HG03565 (cell line): ENCODE measurements at regions not wholly inside any gene's neighbourhood (a gene's known extent, or its start where the extent isn't known, plus 50 kb on each side); places are given as distances from the start of the nearest gene placed in this dataset.
"Not testable (repeated sequence)": the region's sequence is repeated elsewhere in the genome, so short reads cannot be mapped to it uniquely, and the experiment has no call there.

Source experiments
- ATAC-seq: cut with Tn5 transposase; IDR thresholded peaks from one replicate; pipeline ENCODE4 v1.9.1; 2021; ENCODE audit warnings: mild to moderate bottlenecking, moderate library complexity; ENCODE audit not compliant: unreplicated experiment

DNA sequence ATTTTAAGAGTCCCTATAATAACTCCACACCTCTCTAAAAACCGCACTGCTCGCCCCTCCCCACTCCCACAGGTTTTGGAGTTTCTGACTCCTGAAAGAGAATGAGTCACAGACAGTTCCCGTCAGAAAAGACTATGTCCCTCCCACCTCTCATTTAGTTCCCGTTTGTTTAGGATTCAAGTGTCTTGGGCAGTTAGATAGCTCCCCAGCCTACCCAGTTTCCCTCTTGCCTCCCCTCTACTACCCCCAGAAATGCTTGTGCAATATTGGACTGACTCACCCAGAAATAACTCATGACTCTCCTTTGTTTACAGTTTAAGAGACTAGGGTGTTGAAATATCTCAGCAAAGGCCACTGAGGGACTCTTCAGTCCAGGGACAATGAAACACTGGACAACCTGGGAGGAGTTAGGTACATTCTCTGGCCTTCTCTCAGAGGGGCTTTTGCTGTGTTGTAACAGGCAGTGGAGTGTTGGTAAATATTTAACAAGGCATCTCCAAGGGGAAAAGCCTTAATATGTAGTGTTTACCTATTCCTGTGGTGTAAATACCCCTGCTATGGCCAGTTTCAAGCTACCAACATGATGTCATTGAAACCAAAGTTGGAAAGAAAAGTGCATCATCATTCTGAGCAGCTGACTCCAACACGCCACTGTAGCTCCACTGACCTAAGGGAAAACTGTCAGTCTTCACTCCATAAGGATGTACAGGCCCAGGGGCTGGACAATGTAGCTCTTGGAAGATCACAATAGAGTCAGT is 96.1 kb upstream of the CHD2 start:
- peak; percentile 46 for ATAC-seq

DNA sequence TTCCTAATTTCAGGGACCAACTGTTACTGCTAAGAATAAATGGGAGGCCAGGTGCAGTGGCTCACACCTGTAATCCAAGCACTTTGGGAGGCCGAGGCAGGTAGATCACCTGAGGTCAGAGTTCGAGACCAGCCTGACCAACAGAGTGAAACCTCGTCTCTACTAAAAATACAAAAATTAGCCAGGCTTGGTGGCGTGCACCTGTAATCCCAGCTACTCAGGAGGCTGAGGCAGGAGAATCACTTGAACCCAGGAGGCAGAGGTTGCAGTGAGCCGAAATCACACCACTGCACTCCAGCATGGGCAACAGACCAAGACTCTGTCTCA is 95.6 kb upstream of the CHD2 start:
- ATAC-seq: not testable (repeated sequence)

DNA sequence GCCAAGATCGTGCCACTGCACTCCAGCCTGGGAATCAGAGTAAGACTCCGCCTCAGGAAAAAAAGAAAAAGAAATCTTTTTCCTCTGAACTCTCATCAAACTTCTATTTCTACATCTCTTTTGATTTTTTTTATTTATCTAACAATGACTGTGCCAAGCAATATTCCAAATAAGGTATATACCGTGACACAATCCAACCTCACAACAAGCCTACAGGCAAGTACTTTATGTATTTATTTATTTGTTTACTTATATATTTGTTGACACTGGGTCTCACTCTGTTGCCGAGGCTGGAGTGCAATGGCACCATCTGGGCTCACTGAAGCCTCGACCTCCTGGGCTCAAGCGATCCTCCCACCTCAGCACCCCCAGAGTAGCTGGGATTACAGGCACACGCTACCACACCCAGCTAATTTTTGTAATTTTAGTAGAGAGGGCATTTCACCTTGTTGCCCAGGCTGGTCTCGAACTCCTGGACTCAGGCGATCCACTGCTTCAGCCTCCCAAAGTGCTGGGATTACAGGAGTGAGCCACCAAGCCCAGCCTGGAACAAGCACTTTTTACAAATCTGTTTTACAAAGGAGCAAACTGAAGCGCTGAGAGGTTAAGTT is 94.9 kb upstream of the CHD2 start:
- no peak for ATAC-seq

DNA sequence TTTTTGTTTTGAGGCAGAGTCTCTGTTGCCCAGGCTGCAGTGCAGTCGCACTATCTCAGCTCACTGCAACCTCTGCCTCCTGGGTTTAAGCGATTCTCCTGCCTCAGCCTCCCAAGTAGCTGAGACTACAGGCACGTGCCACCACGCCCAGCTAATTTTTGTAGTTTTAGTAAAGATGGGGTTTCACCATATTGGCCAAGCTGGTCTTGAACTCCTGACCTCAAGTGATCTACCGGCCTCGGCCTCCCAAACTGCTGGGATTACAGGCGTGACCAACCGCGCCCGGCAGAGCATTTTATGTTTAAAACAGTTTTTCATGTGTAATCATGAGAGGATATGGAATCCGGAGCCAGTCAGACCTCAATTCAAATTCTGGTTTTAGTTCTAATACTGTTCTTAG is 94.0 kb upstream of the CHD2 start:
- ATAC-seq: not testable (repeated sequence)

DNA sequence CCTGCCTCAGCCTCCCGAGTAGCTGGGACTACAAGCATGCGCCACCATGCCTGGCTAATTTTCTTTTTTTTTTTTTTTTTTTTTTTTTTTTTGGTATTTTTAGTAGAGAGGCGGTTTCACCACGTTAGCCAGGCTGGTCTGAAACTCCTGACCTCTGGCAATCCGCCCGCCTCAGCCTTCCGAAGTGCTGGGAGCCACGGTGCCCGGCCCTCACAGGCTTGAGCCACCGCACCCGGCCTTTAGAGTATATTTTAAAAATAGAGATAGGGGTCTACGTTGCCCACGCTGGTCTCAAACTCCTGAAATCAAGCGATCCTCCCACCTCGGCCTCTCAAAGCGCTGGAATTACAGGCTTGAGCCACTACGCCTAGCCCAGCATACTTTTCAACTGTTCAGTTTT is 93.4 kb upstream of the CHD2 start:
- no peak for ATAC-seq

DNA sequence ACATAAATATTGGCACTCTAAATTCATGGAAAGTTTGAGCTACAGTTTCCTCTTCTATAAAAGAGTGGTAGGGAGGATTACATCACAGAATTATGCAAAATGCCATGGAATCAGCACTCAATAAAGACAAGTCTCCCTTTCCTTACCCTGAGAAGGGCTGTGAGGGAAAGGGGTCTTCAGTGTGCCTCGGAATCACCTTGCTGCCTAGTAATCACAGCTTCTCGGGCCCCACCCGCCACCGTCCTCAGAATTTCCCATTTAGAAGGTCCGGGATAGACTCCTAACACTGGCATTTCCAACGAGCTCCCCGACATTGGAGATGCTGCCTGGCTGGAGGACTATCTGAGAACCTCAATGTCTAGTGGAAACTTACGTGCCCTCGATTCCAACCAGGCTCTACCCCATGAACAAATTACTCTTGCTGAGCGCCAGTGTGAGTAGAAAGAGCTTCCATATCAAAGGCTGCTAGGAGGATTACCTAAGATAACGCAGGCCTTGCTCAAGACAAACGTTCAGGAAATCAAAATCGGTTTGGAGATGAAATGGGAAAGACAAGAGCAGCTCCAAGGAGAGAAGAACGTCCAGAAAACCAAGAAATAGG is 92.1 kb upstream of the CHD2 start:
- ATAC-seq: no peak

DNA sequence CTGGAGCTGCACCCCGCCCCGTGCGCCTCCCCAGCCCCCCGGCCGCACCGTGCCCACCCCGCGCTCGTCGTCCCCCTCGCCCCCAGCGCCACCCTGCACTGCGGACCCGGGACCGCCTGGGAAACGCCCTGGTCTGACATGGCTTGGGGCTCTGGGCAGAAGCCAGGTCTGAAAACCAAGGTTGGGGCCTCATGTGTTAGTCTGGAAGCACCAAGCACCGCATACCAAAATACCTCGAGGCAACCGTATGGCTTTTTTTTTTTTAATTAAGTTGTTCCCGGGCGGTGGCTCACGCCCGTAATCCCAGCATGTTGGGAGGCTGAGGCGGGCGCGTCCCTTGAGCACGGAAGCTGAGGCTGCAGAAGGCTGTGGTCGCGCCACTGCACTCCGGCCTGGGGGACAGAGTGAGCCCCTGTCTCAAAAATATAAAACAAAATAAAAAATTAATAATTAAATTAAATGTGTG is 91.5 kb upstream of the CHD2 start:
- ATAC-seq: no peak

DNA sequence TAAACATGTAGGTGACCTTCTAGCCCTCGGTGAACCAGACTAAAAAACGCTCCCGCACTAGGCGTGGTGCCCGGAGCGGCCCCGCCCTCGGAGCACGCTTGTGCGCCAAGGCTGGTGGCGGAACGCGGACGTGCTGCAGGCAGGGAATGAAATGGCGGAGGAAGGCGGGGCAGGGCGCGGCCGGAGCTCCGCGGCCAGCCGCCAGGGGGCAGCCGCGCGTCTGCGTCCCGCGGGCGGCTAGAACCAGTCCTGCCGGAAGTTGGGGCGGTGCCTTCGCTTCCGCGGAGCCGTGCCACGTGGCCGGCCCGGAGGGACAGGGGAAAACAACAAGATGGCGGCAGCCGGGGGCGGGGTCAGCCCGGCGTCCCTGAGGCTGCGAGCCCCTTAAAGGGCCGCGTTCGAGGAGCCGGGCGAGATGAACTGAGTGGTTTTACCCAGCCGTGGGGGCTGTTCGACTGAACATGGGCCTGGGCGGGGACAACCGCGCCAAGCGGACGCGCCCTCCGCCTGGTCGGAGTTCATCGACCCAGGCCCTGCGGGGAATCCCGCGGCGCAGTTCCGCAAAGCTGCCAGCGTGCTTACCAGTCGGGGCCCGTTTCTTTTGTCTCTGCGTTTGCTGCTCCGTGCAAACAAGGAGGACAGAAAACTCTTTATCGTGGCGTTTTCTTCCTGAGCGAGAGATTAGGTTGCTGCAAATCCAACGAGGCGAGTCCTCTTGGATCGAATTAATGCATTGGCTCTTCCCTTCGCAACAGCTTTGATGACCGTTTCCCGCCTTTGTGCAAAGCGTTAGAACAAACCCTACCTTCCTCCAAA is 90.9 kb upstream of the CHD2 start:
- ATAC-seq: peak; percentile 76

DNA sequence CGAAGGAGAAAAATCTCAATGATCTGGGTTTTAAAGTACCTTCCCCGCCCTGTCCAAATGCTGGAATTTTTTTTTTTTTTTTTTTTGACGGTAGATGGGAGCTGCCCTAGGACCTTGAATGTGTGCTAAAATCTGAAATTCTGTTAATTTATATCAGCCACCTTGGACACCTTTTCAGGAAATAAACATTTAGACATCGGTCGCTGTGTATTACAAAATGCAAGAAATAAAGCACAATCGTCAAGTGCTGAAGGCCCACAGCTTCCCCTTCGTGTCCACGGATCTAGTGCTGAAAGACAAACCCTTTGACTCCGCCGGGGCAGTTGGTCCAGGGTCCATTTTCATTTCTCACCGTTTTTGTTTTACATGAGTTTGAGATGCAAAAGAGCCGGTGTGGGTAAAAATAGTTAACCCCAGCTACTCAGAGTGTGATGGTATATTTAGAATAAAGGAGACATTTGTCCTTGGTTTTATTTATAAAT is 90.2 kb upstream of the CHD2 start:
- no peak for ATAC-seq

DNA sequence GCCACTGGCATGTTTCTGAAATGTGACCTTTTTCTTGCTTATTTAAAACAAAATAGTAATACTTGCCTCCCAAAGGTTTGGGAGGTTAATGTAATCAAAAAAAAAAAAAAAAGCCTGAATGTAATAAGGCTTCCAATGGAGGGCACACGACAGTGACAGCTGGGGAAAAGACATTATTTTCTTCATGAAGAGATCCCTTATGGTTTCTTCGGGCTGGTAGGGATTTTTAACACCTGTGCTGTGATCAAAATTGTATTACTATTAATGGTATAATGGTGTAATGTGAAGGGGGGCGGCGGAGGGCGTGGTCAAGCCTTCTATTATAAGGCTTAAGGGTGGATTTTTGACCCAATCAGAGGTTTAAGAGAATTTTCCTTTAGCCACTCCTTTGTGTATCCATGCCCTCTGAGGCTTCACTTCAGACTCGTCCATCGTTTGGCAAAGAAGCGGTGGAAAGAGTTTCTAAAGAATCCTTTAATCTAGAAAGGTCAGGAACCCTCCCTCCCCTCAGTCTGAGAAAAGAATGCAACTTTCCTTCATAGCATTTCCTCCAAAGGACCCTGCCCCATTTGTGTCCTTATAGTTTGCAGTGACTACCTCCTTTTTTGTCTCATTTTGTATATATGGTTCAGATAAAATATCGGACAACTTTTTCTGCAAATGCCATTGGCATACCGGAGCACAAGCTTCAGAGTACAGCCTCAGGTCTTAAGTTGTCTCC is 89.5 kb upstream of the CHD2 start:
- ATAC-seq: no peak

DNA sequence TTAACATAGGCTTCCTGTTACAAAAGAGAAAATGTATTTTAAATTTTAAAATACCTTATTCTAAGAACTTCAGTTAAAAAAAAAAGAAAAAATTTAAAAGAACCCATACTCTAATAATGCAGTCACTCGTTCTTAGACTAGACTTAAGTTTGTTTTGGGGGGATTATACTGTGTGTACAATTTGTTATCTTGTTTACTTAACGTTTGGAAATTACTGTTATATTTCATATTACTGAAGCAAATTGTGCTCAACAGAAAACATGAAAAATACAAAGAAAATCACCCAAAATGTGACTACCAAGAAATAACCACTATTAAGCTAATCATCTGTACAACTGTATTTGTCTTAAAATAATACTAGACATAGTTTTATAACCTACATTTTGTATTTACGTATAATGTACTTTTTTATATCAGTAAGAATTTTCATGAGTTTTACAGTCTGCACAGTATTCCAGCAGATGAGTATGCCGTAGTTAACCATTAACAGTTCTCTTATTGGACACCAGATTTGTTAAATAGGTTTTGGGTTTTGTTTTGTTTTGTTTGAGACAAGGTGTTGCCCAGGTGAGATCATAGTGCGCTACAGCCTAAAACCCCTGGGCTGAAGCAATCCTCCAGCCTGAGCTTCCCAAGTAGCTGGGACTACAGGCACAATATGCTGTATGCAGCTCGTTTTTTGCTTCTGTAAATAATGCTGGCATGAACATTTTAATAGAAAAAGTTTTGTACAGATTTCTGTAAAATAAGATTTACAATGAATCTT is 88.8 kb upstream of the CHD2 start:
- no peak for ATAC-seq

DNA sequence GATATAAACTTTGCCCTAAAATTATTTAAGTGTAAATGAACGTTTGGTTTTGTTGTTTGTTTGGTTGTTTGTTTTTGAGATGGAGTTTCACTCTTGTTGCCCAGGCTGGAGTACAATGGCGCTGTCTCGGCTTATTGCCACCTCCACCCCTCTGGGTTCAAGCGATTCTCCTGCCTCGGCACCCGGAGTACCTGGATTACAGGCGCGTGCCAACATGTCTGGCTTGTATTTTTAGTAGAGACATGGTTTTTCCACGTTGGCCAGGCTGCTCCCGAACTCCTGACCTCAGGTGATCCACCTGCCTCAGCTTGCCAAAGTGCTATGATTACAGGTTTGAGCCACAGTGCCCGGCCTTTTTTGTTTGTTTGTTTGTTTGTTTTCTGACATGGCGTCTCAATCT is 87.9 kb upstream of the CHD2 start:
- no peak for ATAC-seq

DNA sequence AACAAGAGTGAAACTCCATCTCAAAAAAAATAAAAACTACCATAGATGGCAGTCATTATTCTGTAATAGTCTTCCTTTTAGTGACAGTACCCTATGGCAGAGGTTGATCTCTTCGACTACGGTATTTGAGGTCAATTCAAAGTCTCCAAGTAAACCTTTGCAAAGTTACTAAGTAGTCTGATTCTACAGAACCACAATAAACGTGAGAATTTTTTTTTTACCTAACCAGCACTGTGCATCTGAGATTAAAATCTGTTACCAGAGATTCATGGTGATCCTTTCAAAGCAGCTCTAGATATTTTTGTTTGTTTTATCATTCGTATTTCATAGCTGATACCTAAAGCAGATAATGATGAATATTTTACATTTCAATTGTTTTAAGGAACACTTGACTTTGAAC is 86.6 kb upstream of the CHD2 start:
- no peak for ATAC-seq

DNA sequence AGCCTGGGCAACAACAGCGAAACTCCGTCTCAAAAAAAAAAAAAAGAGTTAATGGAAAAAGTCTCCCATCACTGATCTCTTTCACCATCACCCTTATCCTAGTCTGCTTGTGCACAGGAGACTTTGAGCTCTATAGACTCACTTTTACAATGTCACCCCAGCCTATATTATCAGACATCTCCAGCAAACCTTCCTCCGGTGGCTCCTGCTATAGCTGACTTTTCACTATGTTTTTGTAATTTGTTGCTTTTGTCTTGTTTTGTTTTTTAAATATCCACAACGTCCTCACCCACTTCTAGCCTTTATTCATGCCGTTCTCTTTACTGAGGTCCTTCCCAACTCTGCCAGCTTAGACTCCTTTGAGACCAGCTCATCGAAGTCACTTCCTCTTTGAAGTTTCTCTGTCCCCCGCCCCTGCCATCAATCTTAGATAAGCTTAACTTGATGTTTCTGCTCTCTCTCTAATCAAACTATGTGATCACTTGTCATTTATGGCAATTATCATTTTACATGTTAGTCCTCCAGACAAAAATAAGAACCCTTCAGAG is 82.7 kb upstream of the CHD2 start:
- ATAC-seq: no peak

DNA sequence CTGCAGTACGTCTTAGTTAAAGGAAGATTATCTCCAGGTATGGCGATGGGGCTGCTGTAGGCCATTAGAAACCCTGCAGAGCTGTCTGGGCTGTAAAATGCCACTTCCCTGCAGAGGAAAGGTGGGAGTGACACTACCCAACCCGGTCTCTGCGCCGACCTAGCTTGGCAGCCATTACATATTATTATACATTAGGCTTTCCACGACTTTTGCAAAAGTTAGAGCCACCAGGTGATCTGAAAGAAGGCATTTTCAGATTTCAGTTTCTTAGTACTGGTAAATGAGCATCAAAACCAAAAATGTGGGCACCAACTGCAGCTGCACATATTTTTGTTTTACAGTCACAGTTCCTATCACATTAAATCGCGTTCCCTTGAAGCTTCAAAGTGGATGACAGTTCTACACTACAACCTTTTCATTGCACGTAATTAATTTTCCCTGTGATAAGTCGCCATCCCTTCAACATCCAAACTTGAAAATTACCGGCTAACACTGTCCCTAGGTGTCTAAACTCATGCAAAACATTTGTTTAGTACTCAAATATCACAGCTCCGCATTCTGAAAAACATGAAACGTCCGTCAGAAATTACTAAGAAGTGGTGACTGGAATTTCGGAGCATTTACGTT is 81.4 kb upstream of the CHD2 start:
- no peak for ATAC-seq

DNA sequence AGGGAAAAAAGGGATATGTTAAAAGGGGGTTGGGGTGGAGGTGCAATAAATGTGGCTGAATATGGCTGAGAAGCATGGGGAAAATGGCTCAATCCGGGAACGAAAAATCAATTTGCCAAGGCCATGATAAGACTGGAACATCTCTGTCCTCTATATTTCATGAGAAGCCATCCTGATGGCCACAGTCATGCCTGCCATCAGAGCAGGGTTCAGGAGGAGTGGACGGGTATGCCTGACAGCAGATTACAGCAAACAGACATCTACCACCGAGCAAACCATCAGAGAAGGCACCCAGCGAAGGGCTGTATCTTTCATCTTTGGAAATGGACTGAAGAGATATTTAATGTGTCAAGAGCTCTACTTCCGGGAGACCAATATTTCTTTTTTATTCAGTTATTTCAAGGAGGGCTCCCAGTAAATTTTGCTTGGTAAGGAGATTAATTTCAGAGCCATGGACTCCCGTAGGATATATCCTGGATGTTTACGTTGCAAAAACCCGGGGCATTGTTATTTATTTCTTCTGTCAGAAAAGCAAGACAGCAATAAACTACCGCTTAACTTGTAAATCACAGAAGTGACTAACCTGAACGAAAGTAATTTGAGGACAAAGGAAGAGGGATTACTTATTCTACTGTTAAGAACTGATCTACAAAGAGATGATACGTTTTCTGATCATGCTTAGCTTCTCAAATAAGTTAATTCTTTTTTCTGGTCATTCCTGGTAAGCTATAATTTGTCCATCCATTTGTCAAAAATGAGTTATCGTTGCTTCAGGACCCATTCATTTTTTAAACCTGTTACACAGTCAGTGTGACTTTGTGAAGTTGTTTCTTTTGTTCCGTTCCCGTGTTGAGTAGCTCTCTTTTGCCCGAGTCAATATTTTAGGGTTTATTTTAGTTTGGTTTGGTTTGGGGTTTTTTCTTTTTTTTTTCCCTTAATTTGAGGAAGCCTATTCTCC is 80.6 kb upstream of the CHD2 start:
- ATAC-seq: no peak

DNA sequence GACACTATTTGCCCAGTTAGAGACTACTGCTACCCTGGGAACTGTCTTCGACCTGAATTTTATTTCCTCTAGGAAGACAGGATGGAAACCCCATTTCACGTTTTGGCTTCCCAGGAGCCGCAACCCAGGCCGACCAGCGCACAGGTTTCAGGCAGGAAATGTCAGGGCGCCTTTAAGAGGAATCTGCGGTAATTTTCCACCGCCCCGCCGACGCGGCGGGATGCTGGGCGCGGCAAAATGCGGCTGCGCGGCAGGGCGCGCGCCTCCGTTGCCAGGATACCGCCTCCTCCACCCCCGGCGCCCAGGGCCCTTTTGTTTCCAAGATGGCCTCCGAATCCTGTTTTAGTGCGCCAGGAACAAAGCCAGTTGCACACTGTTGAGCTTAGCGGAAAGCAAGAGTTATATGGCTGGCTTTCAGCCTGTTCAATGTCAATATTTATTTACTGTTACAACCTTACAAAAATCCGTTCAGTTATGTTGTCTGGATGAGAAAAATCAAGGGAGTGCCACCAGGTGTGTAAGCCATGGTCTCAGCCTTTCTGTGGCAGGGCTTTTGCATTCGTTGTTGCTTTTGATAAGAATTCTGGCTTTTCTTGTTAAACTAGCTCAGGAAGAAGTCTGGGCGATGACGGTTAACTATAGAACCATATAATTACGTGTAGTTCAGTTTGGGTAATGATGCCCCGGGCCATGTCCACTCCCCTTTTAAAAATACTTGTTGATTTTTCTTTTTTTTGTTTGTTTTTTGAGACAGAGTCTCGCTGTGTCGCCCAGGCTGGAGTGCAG is 79.7 kb upstream of the CHD2 start:
- ATAC-seq: peak; percentile 85
